HG03457 (cell line): ENCODE measurements at regions not wholly inside any gene's neighbourhood (a gene's known extent, or its start where the extent isn't known, plus 50 kb on each side); places are given as distances from the start of the nearest gene placed in this dataset.

Source experiments
- ATAC-seq: cut with Tn5 transposase; IDR thresholded peaks from one replicate; pipeline ENCODE4 v1.9.1; 2021; ENCODE audit warnings: moderate number of reproducible peaks; ENCODE audit not compliant: unreplicated experiment

GRCh38 chr6:126147291-126147815 lies 161.0 kb downstream of the TRMT11 start:
- ATAC-seq = no peak

GRCh38 chr6:126148853-126149252 lies 162.5 kb downstream of the TRMT11 start:
- no peak for ATAC-seq

- ATAC-seq = no peak
Measured at GRCh38 chr6:126152372-126152745, 166.0 kb downstream of the TRMT11 start.

GRCh38 chr6:126153661-126154060 lies 167.3 kb downstream of the TRMT11 start:
- no peak for ATAC-seq

GRCh38 chr6:126156973-126157372 lies 170.6 kb downstream of the TRMT11 start:
- ATAC-seq = peak; percentile 97

GRCh38 chr6:126167726-126168125 lies 172.2 kb upstream of the CENPW start:
- ATAC-seq = no peak

- ATAC-seq = no peak
Measured at GRCh38 chr6:126170433-126170832, 169.5 kb upstream of the CENPW start.

- ATAC-seq = peak; percentile 83
Measured at GRCh38 chr6:126170978-126171382, 168.9 kb upstream of the CENPW start.

GRCh38 chr6:126172131-126172530 lies 167.8 kb upstream of the CENPW start:
- no peak for ATAC-seq

GRCh38 chr6:126173265-126173664 lies 166.7 kb upstream of the CENPW start:
- no peak for ATAC-seq

GRCh38 chr6:126174697-126175096 lies 165.2 kb upstream of the CENPW start:
- ATAC-seq = no peak

- ATAC-seq = no peak
Measured at GRCh38 chr6:126175251-126175650, 164.7 kb upstream of the CENPW start.

- ATAC-seq = no peak
Measured at GRCh38 chr6:126176282-126176681, 163.6 kb upstream of the CENPW start.

- ATAC-seq = no peak
Measured at GRCh38 chr6:126180585-126180984, 159.3 kb upstream of the CENPW start.

GRCh38 chr6:126181173-126181741 lies 158.7 kb upstream of the CENPW start:
- ATAC-seq = no peak

GRCh38 chr6:126181890-126182289 lies 158.0 kb upstream of the CENPW start:
- ATAC-seq = no peak

GRCh38 chr6:126182650-126183311 lies 157.1 kb upstream of the CENPW start:
- ATAC-seq = no peak

- ATAC-seq = no peak
Measured at GRCh38 chr6:126185774-126186173, 154.1 kb upstream of the CENPW start.

GRCh38 chr6:126188279-126188909 lies 151.5 kb upstream of the CENPW start:
- ATAC-seq = no peak

GRCh38 chr6:126195625-126196236 lies 144.2 kb upstream of the CENPW start:
- ATAC-seq = no peak

GRCh38 chr6:126198631-126199030 lies 141.3 kb upstream of the CENPW start:
- no peak for ATAC-seq

- ATAC-seq = no peak
Measured at GRCh38 chr6:126199466-126199865, 140.4 kb upstream of the CENPW start.
